ENCODE measurements at regions not wholly inside any gene's neighbourhood (a gene's known extent, or its start where the extent isn't known, plus 50 kb on each side); places are given as distances from the start of the nearest gene placed in this dataset.

- Histone ChIP-seq H3K18ac (ENCODE audit: low read length) (no peak overlapping the region), H3K27me3 (ENCODE audit: insufficient read depth, low read length, poor library complexity) (no peaks in the 10 kb centered on the region), H2BK5ac (ENCODE audit: low read length) (no peak overlapping the region), H4K8ac (ENCODE audit: low read depth, low read length) (no peak overlapping the region), H3K56ac (ENCODE audit: low read length) (no peak overlapping the region), H3K36me3 (ENCODE audit: control insufficient read depth, insufficient read depth, low read length) (no peaks in the 10 kb centered on the region), H3K79me1 (ENCODE audit: low read length) (no peaks in the 10 kb centered on the region), H3K27ac (ENCODE audit: low read depth, low read length) (no peak overlapping the region), H3K9ac (ENCODE audit: low read length) (no peak overlapping the region), H2AK5ac (ENCODE audit: low read length) (no peak overlapping the region), H3K4me2 (ENCODE audit: low read length) (no peak overlapping the region), H3K23ac (ENCODE audit: low read length) (no peak overlapping the region), H3K79me2 (ENCODE audit: control insufficient read depth, insufficient read depth, low read length) (no peaks in the 10 kb centered on the region), H4K5ac (ENCODE audit: low read length) (no peak overlapping the region), H3K4ac (ENCODE audit: low read depth, low read length) (no peak overlapping the region), H3K4me3 (ENCODE audit: low read length) (no peak overlapping the region), H2BK15ac (replicated peaks; ENCODE audit: low read depth) (no peak overlapping the region), H2BK120ac (ENCODE audit: low read depth, low read length) (no peak overlapping the region), H3K4me1 (ENCODE audit: control insufficient read depth, low read depth, low read length) (no peaks in the 10 kb centered on the region)
- WGBS (ENCODE audit: extremely low coverage, insufficient coverage, low lambda C conversion rate): no CpG with 5 or more reads among the region's 2 CpGs
- peak; percentile 70 for DNase-seq
These were observed 221.3 kb upstream of the SLCO3A1 start for GRCh38 chr15:91632176-91632575.

- Histone ChIP-seq H3K23ac (ENCODE audit: low read length) (no peak overlapping the region), H3K79me2 (ENCODE audit: control insufficient read depth, insufficient read depth, low read length) (no peaks in the 10 kb centered on the region), H4K5ac (ENCODE audit: low read length) (no peak overlapping the region), H3K79me1 (ENCODE audit: low read length) (no peaks in the 10 kb centered on the region), H2BK5ac (ENCODE audit: low read length) (no peak overlapping the region), H3K36me3 (ENCODE audit: control insufficient read depth, insufficient read depth, low read length) (no peaks in the 10 kb centered on the region), H3K4me2 (ENCODE audit: low read length) (no peak overlapping the region), H3K4ac (ENCODE audit: low read depth, low read length) (no peak overlapping the region), H3K18ac (ENCODE audit: low read length) (no peak overlapping the region), H3K9ac (ENCODE audit: low read length) (no peak overlapping the region), H3K27me3 (ENCODE audit: insufficient read depth, low read length, poor library complexity) (no peaks in the 10 kb centered on the region), H2AK5ac (ENCODE audit: low read length) (no peak overlapping the region), H3K4me1 (ENCODE audit: control insufficient read depth, low read depth, low read length) (no peaks in the 10 kb centered on the region), H3K4me3 (ENCODE audit: low read length) (no peak overlapping the region), H3K56ac (ENCODE audit: low read length) (no peak overlapping the region), H4K8ac (ENCODE audit: low read depth, low read length) (no peak overlapping the region), H3K27ac (ENCODE audit: low read depth, low read length) (no peak overlapping the region), H2BK120ac (ENCODE audit: low read depth, low read length) (no peak overlapping the region), H2BK15ac (replicated peaks; ENCODE audit: low read depth) (no peak overlapping the region)
- DNase-seq: no peak
- no CpG with 5 or more reads among the region's 9 CpGs for WGBS (ENCODE audit: extremely low coverage, insufficient coverage, low lambda C conversion rate)
These were observed 220.5 kb upstream of the SLCO3A1 start for GRCh38 chr15:91632981-91633380.

GRCh38 chr15:91634179-91634578 lies 219.3 kb upstream of the SLCO3A1 start:
- Histone ChIP-seq H3K79me2 (ENCODE audit: control insufficient read depth, insufficient read depth, low read length) (no peaks in the 10 kb centered on the region), H2BK120ac (ENCODE audit: low read depth, low read length) (no peak overlapping the region), H4K5ac (ENCODE audit: low read length) (no peak overlapping the region), H3K18ac (ENCODE audit: low read length) (no peak overlapping the region), H2BK5ac (ENCODE audit: low read length) (no peak overlapping the region), H3K4me3 (ENCODE audit: low read length) (no peak overlapping the region), H3K36me3 (ENCODE audit: control insufficient read depth, insufficient read depth, low read length) (no peaks in the 10 kb centered on the region), H3K9ac (ENCODE audit: low read length) (no peak overlapping the region), H3K79me1 (ENCODE audit: low read length) (no peaks in the 10 kb centered on the region), H3K4me1 (ENCODE audit: control insufficient read depth, low read depth, low read length) (no peaks in the 10 kb centered on the region), H3K23ac (ENCODE audit: low read length) (no peak overlapping the region), H4K8ac (ENCODE audit: low read depth, low read length) (no peak overlapping the region), H3K27me3 (ENCODE audit: insufficient read depth, low read length, poor library complexity) (no peaks in the 10 kb centered on the region), H3K4me2 (ENCODE audit: low read length) (no peak overlapping the region), H3K56ac (ENCODE audit: low read length) (no peak overlapping the region), H3K4ac (ENCODE audit: low read depth, low read length) (no peak overlapping the region), H3K27ac (ENCODE audit: low read depth, low read length) (no peak overlapping the region), H2BK15ac (replicated peaks; ENCODE audit: low read depth) (no peak overlapping the region), H2AK5ac (ENCODE audit: low read length) (no peak overlapping the region)
- no peak for DNase-seq
- no CpG with 5 or more reads among the region's 3 CpGs for WGBS (ENCODE audit: extremely low coverage, insufficient coverage, low lambda C conversion rate)

GRCh38 chr15:91635080-91635479 lies 218.4 kb upstream of the SLCO3A1 start:
- no CpG with 5 or more reads among the region's 2 CpGs for WGBS (ENCODE audit: extremely low coverage, insufficient coverage, low lambda C conversion rate)

GRCh38 chr15:91635641-91636040 lies 217.9 kb upstream of the SLCO3A1 start:
- Histone ChIP-seq H3K36me3 (ENCODE audit: control insufficient read depth, insufficient read depth, low read length) (no peaks in the 10 kb centered on the region), H3K4ac (ENCODE audit: low read depth, low read length) (no peak overlapping the region), H3K4me3 (ENCODE audit: low read length) (no peak overlapping the region), H3K27ac (ENCODE audit: low read depth, low read length) (no peak overlapping the region), H3K9ac (ENCODE audit: low read length) (no peak overlapping the region), H3K79me2 (ENCODE audit: control insufficient read depth, insufficient read depth, low read length) (no peaks in the 10 kb centered on the region), H2AK5ac (ENCODE audit: low read length) (no peak overlapping the region), H2BK15ac (replicated peaks; ENCODE audit: low read depth) (no peak overlapping the region), H3K4me1 (ENCODE audit: control insufficient read depth, low read depth, low read length) (no peaks in the 10 kb centered on the region), H3K18ac (ENCODE audit: low read length) (no peak overlapping the region), H3K4me2 (ENCODE audit: low read length) (no peak overlapping the region), H2BK120ac (ENCODE audit: low read depth, low read length) (no peak overlapping the region), H3K27me3 (ENCODE audit: insufficient read depth, low read length, poor library complexity) (no peaks in the 10 kb centered on the region), H4K8ac (ENCODE audit: low read depth, low read length) (no peak overlapping the region), H3K56ac (ENCODE audit: low read length) (no peak overlapping the region), H3K23ac (ENCODE audit: low read length) (no peak overlapping the region), H3K79me1 (ENCODE audit: low read length) (no peaks in the 10 kb centered on the region), H2BK5ac (ENCODE audit: low read length) (no peak overlapping the region), H4K5ac (ENCODE audit: low read length) (no peak overlapping the region)
- no CpG with 5 or more reads among the region's 1 CpG for WGBS (ENCODE audit: extremely low coverage, insufficient coverage, low lambda C conversion rate)
- no peak for DNase-seq

More at GRCh38 chr15:91635080-91635479, 218.4 kb upstream of the SLCO3A1 start:
- H3K4me1 ChIP-seq (ENCODE audit: control insufficient read depth, low read depth, low read length): no peaks in the 10 kb centered on the region
- no peak overlapping the region for H2BK15ac ChIP-seq (replicated peaks; ENCODE audit: low read depth)
- H2AK5ac ChIP-seq (ENCODE audit: low read length): no peak overlapping the region
- no peak overlapping the region for H3K4me2 ChIP-seq (ENCODE audit: low read length)
- no peak overlapping the region for H3K18ac ChIP-seq (ENCODE audit: low read length)
- no peak overlapping the region for H3K56ac ChIP-seq (ENCODE audit: low read length)
- no peak overlapping the region for H4K8ac ChIP-seq (ENCODE audit: low read depth, low read length)
- no peak overlapping the region for H3K4ac ChIP-seq (ENCODE audit: low read depth, low read length)
- H3K79me2 ChIP-seq (ENCODE audit: control insufficient read depth, insufficient read depth, low read length): no peaks in the 10 kb centered on the region
- H3K27ac ChIP-seq (ENCODE audit: low read depth, low read length): no peak overlapping the region
- no peak overlapping the region for H2BK5ac ChIP-seq (ENCODE audit: low read length)
- no peak overlapping the region for H3K4me3 ChIP-seq (ENCODE audit: low read length)
- H2BK120ac ChIP-seq (ENCODE audit: low read depth, low read length): no peak overlapping the region
- no peak overlapping the region for H4K5ac ChIP-seq (ENCODE audit: low read length)
- H3K36me3 ChIP-seq (ENCODE audit: control insufficient read depth, insufficient read depth, low read length): no peaks in the 10 kb centered on the region
- DNase-seq: no peak
- no peaks in the 10 kb centered on the region for H3K79me1 ChIP-seq (ENCODE audit: low read length)
- H3K27me3 ChIP-seq (ENCODE audit: insufficient read depth, low read length, poor library complexity): no peaks in the 10 kb centered on the region
- H3K23ac ChIP-seq (ENCODE audit: low read length): no peak overlapping the region
- no peak overlapping the region for H3K9ac ChIP-seq (ENCODE audit: low read length)

- Histone ChIP-seq H2BK5ac (ENCODE audit: low read length) (no peak overlapping the region), H3K23ac (ENCODE audit: low read length) (no peak overlapping the region), H3K4ac (ENCODE audit: low read depth, low read length) (no peak overlapping the region), H3K27ac (ENCODE audit: low read depth, low read length) (no peak overlapping the region), H2AK5ac (ENCODE audit: low read length) (no peak overlapping the region), H2BK15ac (replicated peaks; ENCODE audit: low read depth) (no peak overlapping the region), H3K4me2 (ENCODE audit: low read length) (no peak overlapping the region), H3K4me1 (ENCODE audit: control insufficient read depth, low read depth, low read length) (no peaks in the 10 kb centered on the region), H4K8ac (ENCODE audit: low read depth, low read length) (no peak overlapping the region), H3K18ac (ENCODE audit: low read length) (no peak overlapping the region), H3K79me1 (ENCODE audit: low read length) (no peaks in the 10 kb centered on the region), H3K4me3 (ENCODE audit: low read length) (no peak overlapping the region), H3K27me3 (ENCODE audit: insufficient read depth, low read length, poor library complexity) (no peaks in the 10 kb centered on the region), H2BK120ac (ENCODE audit: low read depth, low read length) (no peak overlapping the region), H4K5ac (ENCODE audit: low read length) (no peak overlapping the region), H3K56ac (ENCODE audit: low read length) (no peak overlapping the region), H3K9ac (ENCODE audit: low read length) (no peak overlapping the region), H3K79me2 (ENCODE audit: control insufficient read depth, insufficient read depth, low read length) (no peaks in the 10 kb centered on the region), H3K36me3 (ENCODE audit: control insufficient read depth, insufficient read depth, low read length) (no peaks in the 10 kb centered on the region)
- DNase-seq: no peak
- no CpG with 5 or more reads among the region's 2 CpGs for WGBS (ENCODE audit: extremely low coverage, insufficient coverage, low lambda C conversion rate)
These were observed 204.5 kb upstream of the SLCO3A1 start for GRCh38 chr15:91649016-91649415.
